ENCODE measurements at regions not wholly inside any gene's neighbourhood (a gene's known extent, or its start where the extent isn't known, plus 50 kb on each side); places are given as distances from the start of the nearest gene placed in this dataset.

- TF ChIP-seq, protein P1, sequence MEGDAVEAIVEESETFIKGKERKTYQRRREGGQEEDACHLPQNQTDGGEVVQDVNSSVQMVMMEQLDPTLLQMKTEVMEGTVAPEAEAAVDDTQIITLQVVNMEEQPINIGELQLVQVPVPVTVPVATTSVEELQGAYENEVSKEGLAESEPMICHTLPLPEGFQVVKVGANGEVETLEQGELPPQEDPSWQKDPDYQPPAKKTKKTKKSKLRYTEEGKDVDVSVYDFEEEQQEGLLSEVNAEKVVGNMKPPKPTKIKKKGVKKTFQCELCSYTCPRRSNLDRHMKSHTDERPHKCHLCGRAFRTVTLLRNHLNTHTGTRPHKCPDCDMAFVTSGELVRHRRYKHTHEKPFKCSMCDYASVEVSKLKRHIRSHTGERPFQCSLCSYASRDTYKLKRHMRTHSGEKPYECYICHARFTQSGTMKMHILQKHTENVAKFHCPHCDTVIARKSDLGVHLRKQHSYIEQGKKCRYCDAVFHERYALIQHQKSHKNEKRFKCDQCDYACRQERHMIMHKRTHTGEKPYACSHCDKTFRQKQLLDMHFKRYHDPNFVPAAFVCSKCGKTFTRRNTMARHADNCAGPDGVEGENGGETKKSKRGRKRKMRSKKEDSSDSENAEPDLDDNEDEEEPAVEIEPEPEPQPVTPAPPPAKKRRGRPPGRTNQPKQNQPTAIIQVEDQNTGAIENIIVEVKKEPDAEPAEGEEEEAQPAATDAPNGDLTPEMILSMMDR (conservative IDR thresholded peaks at IDR 0.05), result no peak
- TF ChIP-seq ZFX (IDR thresholded peaks at IDR 0.05), result no peak
Measured at GRCh38 chr15:36315649-36316048, 263.8 kb upstream of the CDIN1 start.

Data from C4-2B (cell line).